Cardiac muscle cell (in vitro differentiated cells and primary cell): ENCODE measurements at regions not wholly inside any gene's neighbourhood (a gene's known extent, or its start where the extent isn't known, plus 50 kb on each side); places are given as distances from the start of the nearest gene placed in this dataset.
"Not testable (repeated sequence)": the region's sequence is repeated elsewhere in the genome, so short reads cannot be mapped to it uniquely, and the experiment has no call there.

Experiments
- DNase-seq, 2 donors: peaks; one replicate each; pipeline versions ENCODE4 v3.0.0 to v3.0.0-alpha.2; 2010 to 2017; ENCODE audit warnings: low read depth in 1 of 2, low spot score in 1 of 2
- H3K27ac ChIP-seq: fragments of 200-600 bp; sonication (generic); 2 replicates; pipeline ENCODE4 v1.5.1; 2016
- H3K27me3 ChIP-seq: fragments of 200-600 bp; sonication (generic); 2 replicates; pipeline ENCODE4 v1.6.0; 2016; ENCODE audit warnings: control low read depth
- H3K36me3 ChIP-seq: fragments of 200-600 bp; sonication (generic); 2 replicates; pipeline ENCODE4 v1.5.1; 2016; ENCODE audit warnings: control low read depth
- H3K4me1 ChIP-seq: fragments of 200-600 bp; sonication (generic); 2 replicates; pipeline ENCODE4 v1.8.1; 2017; ENCODE audit warnings: low read depth, mild to moderate bottlenecking, mixed run types
- H3K4me3 ChIP-seq: fragments of 200-600 bp; sonication (generic); 2 replicates; pipeline ENCODE4 v1.5.1; 2016; ENCODE audit warnings: mild to moderate bottlenecking
- H3K9me3 ChIP-seq: fragments of 200-600 bp; sonication (generic); 2 replicates; pipeline ENCODE4 v1.5.1; 2017; ENCODE audit warnings: low read depth, mild to moderate bottlenecking, control low read depth
- CTCF ChIP-seq: IDR thresholded peaks from 2 replicates; pipeline ENCODE4 v1.5.1; 2012; ENCODE audit warnings: low read depth, mild to moderate bottlenecking, low read length

GRCh38 chr15:69876064-69876940, 221.4 kb downstream of the TLE3 start:
- Histone ChIP-seq H3K4me1 (no peaks in the 10 kb centered on the region), H3K27ac (no peak overlapping the region), H3K27me3 (no peaks in the 10 kb centered on the region), H3K9me3 (no peaks in the 10 kb centered on the region), H3K4me3 (no peak overlapping the region), H3K36me3 (no peaks in the 10 kb centered on the region)
- TF ChIP-seq CTCF: peak; percentile 5
- DNase-seq: peak in 1 of 2 donors; percentile 53

DNA sequence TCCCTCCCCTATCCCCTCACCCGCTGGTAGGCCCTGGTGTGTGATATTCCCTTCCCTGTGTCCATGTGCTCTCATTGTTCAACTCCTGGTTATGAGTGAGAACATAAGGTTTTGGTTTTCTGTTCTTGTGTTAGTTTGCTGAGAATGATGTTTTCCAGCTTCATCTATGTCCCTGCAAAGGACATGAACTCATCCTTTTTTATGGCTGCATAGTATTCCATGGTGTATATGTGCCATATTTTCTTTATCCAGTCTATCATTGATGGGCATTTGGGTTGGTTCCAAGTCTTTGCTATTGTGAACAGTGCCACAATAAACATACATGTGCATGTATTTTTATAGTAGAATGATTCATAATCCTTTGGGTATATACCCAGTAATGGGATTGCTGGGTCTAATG, 217.8 kb downstream of the TLE3 start:
- H3K27ac ChIP-seq, H3K9me3 ChIP-seq, H3K4me1 ChIP-seq, H3K36me3 ChIP-seq, DNase-seq, H3K4me3 ChIP-seq, H3K27me3 ChIP-seq: not testable (repeated sequence)

GRCh38 chr15:69880571-69881301, 217.0 kb downstream of the TLE3 start:
- no peaks in the 10 kb centered on the region for H3K9me3 ChIP-seq
- peaks cover 4% of the 10 kb centered on the region for H3K27me3 ChIP-seq
- H3K36me3 ChIP-seq: no peaks in the 10 kb centered on the region
- TF ChIP-seq CTCF: no peak
- no peak for DNase-seq
- no peak overlapping the region for H3K4me3 ChIP-seq
- peaks cover 3% of the 10 kb centered on the region for H3K4me1 ChIP-seq
- no peak overlapping the region for H3K27ac ChIP-seq

DNA sequence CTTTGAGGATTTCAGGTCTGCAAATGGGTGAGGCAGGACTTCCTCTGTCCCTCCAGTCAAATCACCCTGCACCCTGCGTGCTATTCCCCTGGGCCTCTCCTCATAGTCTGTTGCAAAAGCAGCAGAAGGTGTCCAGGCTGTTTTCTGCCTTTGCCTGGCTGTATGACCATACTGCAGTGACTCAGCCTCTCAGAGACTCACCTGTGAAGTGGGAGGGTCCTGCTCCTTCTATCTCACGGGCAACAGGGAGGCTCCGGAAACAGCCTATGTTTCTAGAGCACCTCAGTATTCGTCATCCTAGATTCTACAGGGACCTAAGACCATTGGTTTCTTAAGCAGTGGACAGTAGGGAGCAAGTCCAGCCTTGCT, 216.4 kb downstream of the TLE3 start:
- TF ChIP-seq CTCF: no peak
- DNase-seq: no peak
- Histone ChIP-seq H3K27ac (no peak overlapping the region), H3K9me3 (no peaks in the 10 kb centered on the region), H3K4me3 (no peak overlapping the region), H3K36me3 (no peaks in the 10 kb centered on the region), H3K4me1 (peaks cover 3% of the 10 kb centered on the region), H3K27me3 (peaks cover 4% of the 10 kb centered on the region)

- no peak overlapping the region for H3K4me3 ChIP-seq
- H3K27me3 ChIP-seq: peaks cover 4% of the 10 kb centered on the region
- no peak overlapping the region for H3K27ac ChIP-seq
- H3K4me1 ChIP-seq: peaks cover 3% of the 10 kb centered on the region
- H3K9me3 ChIP-seq: no peaks in the 10 kb centered on the region
- TF ChIP-seq CTCF: no peak
- no peak for DNase-seq
- no peaks in the 10 kb centered on the region for H3K36me3 ChIP-seq
Measured at GRCh38 chr15:69881766-69882165, 216.0 kb downstream of the TLE3 start.

- H3K4me3 ChIP-seq: no peak overlapping the region
- no peak for TF ChIP-seq CTCF
- peaks cover 4% of the 10 kb centered on the region for H3K27me3 ChIP-seq
- no peak for DNase-seq
- H3K27ac ChIP-seq: no peak overlapping the region
- no peaks in the 10 kb centered on the region for H3K36me3 ChIP-seq
- H3K9me3 ChIP-seq: no peaks in the 10 kb centered on the region
- H3K4me1 ChIP-seq: peaks cover 3% of the 10 kb centered on the region
Measured at GRCh38 chr15:69883306-69883705, 214.4 kb downstream of the TLE3 start.
